HG03139 (cell line): ENCODE measurements at regions not wholly inside any gene's neighbourhood (a gene's known extent, or its start where the extent isn't known, plus 50 kb on each side); places are given as distances from the start of the nearest gene placed in this dataset.
"Not testable (repeated sequence)": the region's sequence is repeated elsewhere in the genome, so short reads cannot be mapped to it uniquely, and the experiment has no call there.

Source experiments
- ATAC-seq: cut with Tn5 transposase; IDR thresholded peaks from one replicate; pipeline ENCODE4 v1.9.1; 2021; ENCODE audit not compliant: unreplicated experiment

DNA sequence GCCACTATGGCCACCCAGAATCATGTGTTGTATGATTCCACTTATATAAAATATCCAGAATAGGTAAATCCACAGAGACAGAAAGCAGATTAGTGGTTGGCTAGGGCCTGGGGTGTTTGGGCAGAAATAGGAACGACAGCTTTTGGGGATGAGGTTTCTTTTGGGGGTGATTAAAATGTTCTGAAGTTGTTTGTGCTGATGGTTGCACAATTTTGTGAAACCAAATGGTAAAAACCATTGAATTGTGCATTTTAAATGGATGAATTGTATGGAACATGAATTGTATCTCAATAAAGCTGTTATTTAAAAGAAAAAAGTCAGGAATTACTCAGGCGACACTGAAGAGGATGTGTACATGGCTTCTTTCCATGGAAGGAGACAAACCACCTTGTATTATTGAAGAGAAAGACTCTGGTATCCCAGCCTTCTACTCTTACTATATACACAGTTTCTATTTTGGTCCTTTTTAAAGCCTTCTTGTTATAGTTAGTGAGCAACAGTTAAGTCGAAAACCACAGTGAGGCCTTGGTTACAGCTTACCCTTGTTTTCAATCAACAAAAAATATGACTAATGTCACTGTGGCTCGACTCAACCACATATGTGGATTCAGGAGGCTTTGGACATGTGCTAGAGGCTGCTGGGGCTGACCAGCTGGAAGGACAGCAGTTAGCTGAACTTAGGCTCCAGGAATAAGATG is 57.1 kb upstream of the KMT2E start:
- ATAC-seq = peak; percentile 90

DNA sequence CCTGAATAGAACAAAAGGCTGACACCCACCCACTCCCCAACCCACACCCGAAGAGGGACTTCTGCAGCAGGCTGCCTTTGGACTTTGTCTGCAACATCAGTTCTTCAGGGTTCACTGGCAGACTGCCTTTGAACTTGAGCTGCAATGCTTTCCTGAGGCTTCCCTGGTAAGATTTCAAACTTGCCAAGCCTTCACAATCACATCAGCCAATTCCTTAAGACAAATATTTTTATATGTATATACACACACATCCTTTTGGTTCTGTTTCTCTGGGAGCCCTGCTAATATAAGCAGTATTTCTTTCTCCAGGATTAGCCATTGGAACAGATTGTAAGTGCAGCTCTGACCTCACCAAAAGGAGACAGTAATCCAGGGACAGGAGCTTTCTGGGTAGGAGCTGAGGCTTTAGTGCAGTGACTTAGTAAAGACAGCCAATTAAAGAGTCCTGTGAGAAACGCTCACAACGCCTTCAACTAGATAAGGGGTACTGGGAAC is 55.6 kb upstream of the KMT2E start:
- ATAC-seq = no peak

DNA sequence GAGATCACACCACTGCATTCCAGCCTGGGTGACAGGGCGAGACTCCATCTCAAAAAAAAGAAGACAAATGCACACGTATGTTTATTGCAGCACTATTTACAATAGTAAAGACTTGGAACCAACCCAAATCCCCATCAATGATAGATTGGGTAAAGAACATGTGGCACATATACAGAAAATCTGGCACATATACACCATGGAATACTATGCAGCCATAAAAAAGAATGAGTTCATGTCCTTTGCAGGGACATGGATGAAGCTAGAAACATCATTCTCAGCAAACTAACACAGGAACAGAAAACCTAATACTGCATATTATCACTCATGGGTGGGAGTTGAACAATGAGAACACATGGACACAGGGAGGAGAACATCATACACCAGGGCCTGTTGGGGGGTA is 54.5 kb upstream of the KMT2E start:
- ATAC-seq = not testable (repeated sequence)

DNA sequence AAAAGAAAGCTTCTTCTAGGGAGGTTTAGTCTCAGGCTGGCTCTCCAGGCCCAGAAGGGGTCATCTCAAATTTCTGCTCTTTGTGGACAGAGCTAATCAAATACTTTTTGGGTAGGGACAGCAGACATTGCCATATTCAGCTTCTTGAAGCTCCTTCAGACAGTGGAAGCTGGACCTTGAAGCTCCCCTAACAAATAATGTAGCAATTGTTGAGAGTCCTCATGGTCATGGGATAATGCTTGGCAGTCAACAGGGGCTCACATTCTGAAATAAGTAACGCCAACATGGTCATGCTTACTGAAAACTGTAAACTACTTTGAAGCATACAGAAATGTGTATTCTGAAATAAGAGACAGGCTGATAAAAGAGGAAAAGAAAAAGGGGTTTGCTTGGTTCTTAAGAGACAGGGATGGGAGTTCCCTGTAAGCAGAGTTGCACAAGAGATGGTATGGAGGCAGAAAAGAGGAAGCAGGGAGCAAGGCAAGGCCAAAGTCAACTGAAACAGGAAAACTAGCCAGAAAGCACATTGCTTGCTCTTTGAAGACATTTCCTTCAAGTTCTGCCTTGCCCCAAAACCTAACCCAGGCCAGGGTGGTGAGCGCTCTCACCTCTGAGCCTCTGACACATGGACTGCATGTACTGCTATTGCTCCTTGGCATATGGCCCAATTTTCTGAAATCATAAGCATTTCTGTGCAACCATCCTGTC is 53.1 kb upstream of the KMT2E start:
- ATAC-seq = no peak

DNA sequence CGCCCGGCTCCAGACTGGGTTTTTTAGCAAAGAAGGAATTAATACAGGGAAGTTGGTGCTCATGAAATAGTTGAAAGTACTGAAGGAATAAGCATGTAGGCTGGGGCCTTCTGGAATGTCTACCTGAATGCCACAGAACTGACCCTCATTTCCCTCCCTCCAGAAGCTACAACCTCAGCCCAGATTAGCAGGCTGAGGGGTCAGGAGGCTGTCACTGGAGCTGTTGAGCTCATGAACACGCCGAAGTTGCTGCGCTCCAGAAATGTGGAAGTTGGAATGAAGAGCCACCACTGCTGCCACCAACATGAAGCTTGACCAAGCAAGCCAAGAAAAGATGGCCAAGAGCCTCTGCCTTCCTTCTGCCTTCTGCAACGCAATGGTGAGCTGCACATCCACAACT is 52.2 kb upstream of the KMT2E start:
- ATAC-seq = no peak

DNA sequence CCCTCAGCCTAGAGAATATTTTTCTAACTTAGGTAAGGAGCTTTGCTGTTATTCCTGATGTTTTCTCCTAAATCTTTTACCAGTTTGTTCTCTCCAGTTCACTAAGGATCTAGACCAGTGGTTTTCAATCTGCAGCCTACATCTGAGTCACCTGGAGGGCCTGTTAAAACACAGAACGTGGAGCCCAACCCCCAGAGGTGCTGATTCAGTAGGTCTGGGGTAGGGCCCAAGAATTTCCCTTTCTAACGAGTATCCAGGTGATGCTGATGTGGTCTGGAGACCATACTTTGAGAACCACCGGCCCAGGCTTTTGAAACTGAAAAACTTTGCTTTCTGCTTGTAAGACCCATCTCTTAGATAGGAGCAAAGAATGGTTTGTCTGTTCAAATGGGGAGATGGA is 51.2 kb upstream of the KMT2E start:
- ATAC-seq = no peak

DNA sequence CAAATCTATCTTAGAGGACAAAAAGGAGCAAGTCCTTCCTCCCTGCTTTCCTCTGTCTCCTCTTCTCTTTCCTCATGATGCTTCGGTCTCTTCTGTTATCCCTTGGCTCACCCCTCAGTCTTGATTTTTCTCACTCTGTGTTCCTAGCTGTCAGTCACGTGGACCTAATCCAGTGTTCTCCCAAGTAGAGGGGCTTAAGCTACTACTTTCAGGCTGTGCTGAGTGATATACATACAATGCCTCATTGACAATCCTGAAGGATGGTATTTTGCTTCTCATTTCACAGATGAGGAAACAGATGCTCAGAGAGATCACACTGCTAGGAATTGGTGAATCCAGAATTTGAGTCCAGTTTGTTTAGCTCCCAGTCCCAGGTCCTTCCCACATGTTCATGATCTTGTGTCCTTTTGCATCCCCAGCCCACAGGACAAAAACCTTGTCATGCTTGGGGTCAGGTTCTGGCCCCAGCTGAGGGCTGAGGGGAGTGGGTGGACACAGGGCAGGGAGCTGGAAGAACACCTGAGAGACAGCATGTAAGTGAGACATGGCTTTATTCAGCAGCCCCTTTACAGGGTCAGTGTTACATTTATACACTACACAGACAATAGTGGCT is 50.5 kb upstream of the KMT2E start:
- no peak for ATAC-seq

DNA sequence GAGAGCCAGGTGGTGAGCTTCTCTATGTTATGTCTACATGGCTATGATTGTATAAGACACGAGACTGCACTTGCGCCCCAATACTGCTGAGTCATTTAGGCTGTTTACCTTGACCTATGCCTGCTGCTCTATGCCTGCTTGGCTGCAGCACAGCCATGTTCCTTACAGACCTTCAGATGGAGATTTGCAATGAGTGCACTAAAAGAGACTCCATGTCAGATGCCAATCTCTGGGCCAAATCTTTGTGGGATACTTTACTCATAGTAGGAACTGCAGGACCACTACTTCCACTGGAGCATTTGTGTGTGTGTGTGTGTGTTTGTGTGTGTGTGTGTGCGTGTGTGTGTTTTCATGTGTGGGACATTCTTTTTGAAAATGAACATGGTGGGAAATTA is 50.0 kb upstream of the KMT2E start:
- ATAC-seq = no peak
